WTC11 (cell line): ENCODE measurements at regions not wholly inside any gene's neighbourhood (a gene's known extent, or its start where the extent isn't known, plus 50 kb on each side); places are given as distances from the start of the nearest gene placed in this dataset.
A peak's percentile ranks its signal among the peaks of the same experiment; 100 is the strongest.

ENCODE experiments used
- ATAC-seq: fragments of 200-7000 bp; cut with Tn5 transposase; 2 replicates; pipeline ENCODE4 v1.10.0; 2021; ENCODE audit warnings: mild to moderate bottlenecking, moderate library complexity
- CTCF ChIA-PET: fragments of 300-600 bp; sonication (Branson Sonifier 250); formaldehyde crosslinking; loops from one replicate; lab custom pipeline; 2021; ENCODE audit warnings: antibody characterized with exemption; lab: Charles Lee
- POLR2A ChIA-PET: fragments of 350-600 bp; sonication (Branson Sonifier 250); formaldehyde crosslinking; loops from one replicate; lab custom pipeline; 2021; ENCODE audit warnings: antibody characterized with exemption; lab: Charles Lee
- DNase-seq: peaks from one replicate; pipeline ENCODE4 v3.0.0; 2021; ENCODE audit warnings: low spot score
- H3K27ac Mint-ChIP-seq: 2 replicates; pipeline ENCODE4 v1.8.0; 2021; ENCODE audit warnings: mixed read lengths
- H3K27me3 Mint-ChIP-seq: 2 replicates; pipeline ENCODE4 v1.8.0; 2021; ENCODE audit warnings: low read depth, mild to moderate bottlenecking, moderate library complexity, mixed read lengths
- H3K36me3 Mint-ChIP-seq: 2 replicates; pipeline ENCODE4 v1.8.0; 2021; ENCODE audit warnings: mixed read lengths
- H3K4me1 Mint-ChIP-seq: 2 replicates; pipeline ENCODE4 v1.8.0; 2022; ENCODE audit warnings: mixed read lengths
- H3K4me3 Mint-ChIP-seq: 2 replicates; pipeline ENCODE4 v1.8.0; 2021; ENCODE audit warnings: mild to moderate bottlenecking, moderate library complexity, mixed read lengths
- H3K9me3 Mint-ChIP-seq: 2 replicates; pipeline ENCODE4 v1.8.0; 2021; ENCODE audit warnings: mixed read lengths
- CBFB ChIP-seq: sonication (generic); formaldehyde crosslinking; IDR thresholded peaks from 2 replicates; pipeline ENCODE4 v1.8.1; 2022; ENCODE audit warnings: mild to moderate bottlenecking, low read depth, missing genetic modification reagents
- CREB1 ChIP-seq: sonication (generic); formaldehyde crosslinking; IDR thresholded peaks from 2 replicates; pipeline ENCODE4 v1.8.0; 2023; ENCODE audit warnings: mild to moderate bottlenecking, missing genetic modification reagents
- CREM ChIP-seq: sonication (generic); formaldehyde crosslinking; IDR thresholded peaks from 2 replicates; pipeline ENCODE4 v1.8.1; 2022; ENCODE audit warnings: mild to moderate bottlenecking, missing genetic modification reagents, moderate library complexity
- ELF4 ChIP-seq: sonication (generic); formaldehyde crosslinking; IDR thresholded peaks from 2 replicates; pipeline ENCODE4 v1.8.1; 2022; ENCODE audit warnings: low read depth, mild to moderate bottlenecking, moderate library complexity, missing genetic modification reagents
- FOXK1 ChIP-seq: sonication (generic); formaldehyde crosslinking; IDR thresholded peaks from 2 replicates; pipeline ENCODE4 v1.8.0; 2022; ENCODE audit warnings: mild to moderate bottlenecking, moderate library complexity, missing genetic modification reagents
- GTF2I ChIP-seq: fragments of 250-450 bp; sonication (Bioruptor Pico); conservative IDR thresholded peaks from 2 replicates; pipeline ENCODE4 v1.4.0; 2021; ENCODE audit warnings: mild to moderate bottlenecking
- NFATC4 ChIP-seq: fragments of 250-450 bp; sonication (Bioruptor Pico); IDR thresholded peaks from 2 replicates; pipeline ENCODE4 v1.9.0; 2021; ENCODE audit warnings: mild to moderate bottlenecking
- NFYB ChIP-seq: sonication (generic); formaldehyde crosslinking; conservative IDR thresholded peaks from 2 replicates; pipeline ENCODE4 v1.8.0; 2022; ENCODE audit warnings: low read depth, missing genetic modification reagents
- NR2C2 ChIP-seq: sonication (generic); formaldehyde crosslinking; IDR thresholded peaks from 2 replicates; pipeline ENCODE4 v1.8.0; 2022; ENCODE audit warnings: mild to moderate bottlenecking, missing genetic modification reagents
- OVOL2 ChIP-seq: fragments of 250-450 bp; sonication (Bioruptor Pico); IDR thresholded peaks from 2 replicates; pipeline ENCODE4 v1.9.0; 2021; ENCODE audit warnings: mild to moderate bottlenecking, borderline replicate concordance
- ZNF219 ChIP-seq: sonication (generic); formaldehyde crosslinking; IDR thresholded peaks from 2 replicates; pipeline ENCODE4 v1.8.0; 2023; ENCODE audit warnings: missing genetic modification reagents, mild to moderate bottlenecking, borderline replicate concordance
- ZNF263 ChIP-seq: sonication (generic); formaldehyde crosslinking; IDR thresholded peaks from 2 replicates; pipeline ENCODE4 v1.8.1; 2022; ENCODE audit warnings: low read depth, mild to moderate bottlenecking, moderate library complexity, missing genetic modification reagents
- ZNF317 ChIP-seq: sonication (generic); formaldehyde crosslinking; IDR thresholded peaks from 2 replicates; pipeline ENCODE4 v1.8.1; 2023; ENCODE audit warnings: low read depth, mild to moderate bottlenecking, moderate library complexity, missing genetic modification reagents, borderline replicate concordance
- TF ChIP-seq, protein P1 (sequence below): fragments of 250-450 bp; sonication (Bioruptor Pico); IDR thresholded peaks from 2 replicates; pipeline ENCODE4 v1.9.0; 2021; ENCODE audit warnings: moderate library complexity, mild to moderate bottlenecking, inconsistent platforms, borderline replicate concordance
- TF ChIP-seq, protein P2 (sequence below): fragments of 250-450 bp; sonication (Bioruptor Pico); IDR thresholded peaks from 2 replicates; pipeline ENCODE4 v2.1.2; 2022; ENCODE audit warnings: mild to moderate bottlenecking, moderate library complexity
- TF ChIP-seq, protein P3 (sequence below): fragments of 250-450 bp; sonication (Bioruptor Pico); IDR thresholded peaks from 2 replicates; pipeline ENCODE4 v1.9.0; 2021; ENCODE audit warnings: mild to moderate bottlenecking
- TF ChIP-seq, protein P4 (sequence below): sonication (generic); formaldehyde crosslinking; IDR thresholded peaks from 2 replicates; pipeline ENCODE4 v1.8.0; 2022; ENCODE audit warnings: mild to moderate bottlenecking, missing genetic modification reagents
- TF ChIP-seq, protein P5 (sequence below): fragments of 200-600 bp; IDR thresholded peaks from 2 replicates; pipeline ENCODE4 v1.8.0; 2022; ENCODE audit warnings: antibody characterized with exemption
- TF ChIP-seq, protein P6 (sequence below): sonication (generic); formaldehyde crosslinking; conservative IDR thresholded peaks from 2 replicates; pipeline ENCODE4 v1.8.1; 2022; ENCODE audit warnings: mild to moderate bottlenecking, missing genetic modification reagents
- TF ChIP-seq, protein P7 (sequence below): sonication (generic); formaldehyde crosslinking; IDR thresholded peaks from 2 replicates; pipeline ENCODE4 v1.8.1; 2022; ENCODE audit warnings: low read depth, missing genetic modification reagents, borderline replicate concordance
- TF ChIP-seq, protein P8 (sequence below): sonication (generic); formaldehyde crosslinking; IDR thresholded peaks from 2 replicates; pipeline ENCODE4 v1.8.1; 2023; ENCODE audit warnings: mild to moderate bottlenecking, missing genetic modification reagents, moderate library complexity

DNA sequence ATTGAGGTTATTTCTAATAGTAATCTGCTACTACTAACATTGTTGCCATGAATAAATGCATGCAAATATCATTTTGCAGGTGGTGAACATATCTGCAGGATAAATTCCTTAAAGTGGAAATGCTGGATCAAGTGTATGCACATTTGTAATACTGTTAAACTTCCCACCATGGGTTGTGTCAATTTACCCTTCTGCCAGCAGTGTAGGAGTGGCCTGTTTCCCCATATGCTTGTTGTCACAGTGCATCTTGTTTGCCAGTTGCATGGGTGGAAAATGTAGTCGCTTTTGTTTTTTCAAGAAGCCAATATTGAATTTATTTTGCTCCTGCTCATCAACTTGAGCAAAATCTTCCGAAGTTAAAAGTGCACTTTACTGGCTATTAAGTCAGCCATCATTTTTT is 139.0 kb upstream of the ACKR3 start:
- no peak for TF ChIP-seq ZNF317 (CRISPR knock-in tag)
- H3K27me3 Mint-ChIP-seq: peaks cover 5% of the 10 kb centered on the region; the same call in 1 of the 2 replicates
- H3K9me3 Mint-ChIP-seq: peaks cover 20% of the 10 kb centered on the region
- ChIA-PET POLR2A (no interaction called here), CTCF (no interaction called here)
- no peak for DNase-seq
- ATAC-seq: no peak
- H3K27ac Mint-ChIP-seq: no peak overlapping the region
- H3K4me1 Mint-ChIP-seq: peaks cover 18% of the 10 kb centered on the region
- no peaks in the 10 kb centered on the region for H3K36me3 Mint-ChIP-seq
- no peak overlapping the region for H3K4me3 Mint-ChIP-seq

DNA sequence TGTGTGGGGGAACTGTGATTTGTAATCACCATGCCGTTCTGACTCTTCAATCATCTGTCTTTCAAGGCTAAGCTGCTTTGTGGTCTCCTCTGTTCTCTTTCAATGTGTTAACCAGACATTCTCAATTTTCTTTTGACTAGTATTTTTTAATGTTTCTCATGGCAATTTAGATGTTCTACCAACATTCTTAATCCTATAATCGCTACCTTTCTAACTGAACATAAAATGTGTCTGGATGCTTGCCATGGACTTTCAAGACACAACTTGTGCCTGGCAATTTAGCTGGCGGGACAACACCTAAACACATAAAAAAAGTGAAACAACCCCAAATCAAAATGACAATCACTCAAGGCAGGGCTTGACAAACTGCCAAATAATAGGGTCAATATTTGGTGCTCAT is 135.0 kb upstream of the ACKR3 start:
- CTCF ChIA-PET: no interaction called here
- H3K27ac Mint-ChIP-seq: no peak overlapping the region
- DNase-seq (no peak), ATAC-seq (no peak)
- TF ChIP-seq, protein P1, sequence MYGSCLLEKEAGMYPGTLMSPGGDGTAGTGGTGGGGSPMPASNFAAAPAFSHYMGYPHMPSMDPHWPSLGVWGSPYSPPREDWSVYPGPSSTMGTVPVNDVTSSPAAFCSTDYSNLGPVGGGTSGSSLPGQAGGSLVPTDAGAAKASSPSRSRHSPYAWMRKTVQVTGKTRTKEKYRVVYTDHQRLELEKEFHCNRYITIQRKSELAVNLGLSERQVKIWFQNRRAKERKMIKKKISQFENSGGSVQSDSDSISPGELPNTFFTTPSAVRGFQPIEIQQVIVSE (CRISPR knock-in tag): no peak
- TF ChIP-seq GTF2I (CRISPR knock-in tag) (no peak), NR2C2 (CRISPR knock-in tag) (no peak), CREM (CRISPR knock-in tag) (no peak), ZNF219 (CRISPR knock-in tag) (no peak), FOXK1 (CRISPR knock-in tag) (no peak), NFYB (CRISPR knock-in tag) (no peak)
- TF ChIP-seq, protein P2, sequence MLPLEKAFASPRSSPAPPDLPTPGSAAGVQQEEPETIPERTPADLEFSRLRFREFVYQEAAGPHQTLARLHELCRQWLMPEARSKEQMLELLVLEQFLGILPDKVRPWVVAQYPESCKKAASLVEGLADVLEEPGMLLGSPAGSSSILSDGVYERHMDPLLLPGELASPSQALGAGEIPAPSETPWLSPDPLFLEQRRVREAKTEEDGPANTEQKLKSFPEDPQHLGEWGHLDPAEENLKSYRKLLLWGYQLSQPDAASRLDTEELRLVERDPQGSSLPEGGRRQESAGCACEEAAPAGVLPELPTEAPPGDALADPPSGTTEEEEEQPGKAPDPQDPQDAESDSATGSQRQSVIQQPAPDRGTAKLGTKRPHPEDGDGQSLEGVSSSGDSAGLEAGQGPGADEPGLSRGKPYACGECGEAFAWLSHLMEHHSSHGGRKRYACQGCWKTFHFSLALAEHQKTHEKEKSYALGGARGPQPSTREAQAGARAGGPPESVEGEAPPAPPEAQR (CRISPR knock-in tag): no peak
- H3K36me3 Mint-ChIP-seq: no peaks in the 10 kb centered on the region
- peaks cover 15% of the 10 kb centered on the region for H3K4me1 Mint-ChIP-seq
- POLR2A ChIA-PET: interaction anchor here (1.4 kb wide), 1 partner anchor 18 kb away, joined by 3 read pairs; no protein-coding TSS in a partner anchor
- no peak overlapping the region for H3K4me3 Mint-ChIP-seq
- H3K27me3 Mint-ChIP-seq: peaks cover 2% of the 10 kb centered on the region; the same call in 1 of the 2 replicates
- peaks cover 8% of the 10 kb centered on the region for H3K9me3 Mint-ChIP-seq

DNA sequence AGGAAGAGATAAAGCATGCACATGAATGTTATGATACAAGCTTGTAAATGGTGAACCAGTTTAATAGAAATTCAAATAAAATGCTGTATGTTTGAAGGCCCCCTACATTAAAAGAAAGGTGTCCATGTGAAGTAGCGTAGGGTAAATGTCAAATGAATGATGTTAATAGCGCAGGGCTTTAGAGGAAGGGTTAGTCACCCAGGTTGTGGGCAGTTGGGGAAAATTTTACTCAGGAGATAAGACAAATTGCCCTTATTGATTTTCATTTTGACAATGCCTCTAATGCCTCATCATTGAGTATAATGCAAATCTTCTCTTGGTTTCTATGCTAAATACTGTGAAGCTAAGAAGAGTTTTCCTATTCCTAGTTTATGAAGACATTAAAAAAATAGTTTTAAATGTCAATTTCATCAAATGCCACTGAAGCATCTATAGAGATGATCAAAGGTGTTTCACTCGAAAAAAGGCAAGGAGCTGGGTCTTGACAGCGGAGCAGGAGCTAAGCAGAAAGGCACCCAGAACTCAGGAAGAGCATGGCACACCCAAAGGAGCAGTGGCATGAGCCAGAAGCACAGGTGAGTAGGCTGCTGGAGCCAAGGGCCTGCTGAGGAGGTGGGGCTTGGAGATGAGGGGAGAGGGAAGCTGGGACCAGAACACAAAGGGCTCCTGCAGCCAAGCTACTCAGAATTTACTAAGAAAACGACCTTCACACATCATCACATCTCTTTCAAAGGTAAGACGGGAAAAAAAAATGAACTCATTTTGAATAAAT is 129.3 kb upstream of the ACKR3 start:
- no peaks in the 10 kb centered on the region for H3K36me3 Mint-ChIP-seq
- peaks cover 17% of the 10 kb centered on the region for H3K9me3 Mint-ChIP-seq
- H3K4me3 Mint-ChIP-seq: no peak overlapping the region
- peaks cover 2% of the 10 kb centered on the region; the same call in 1 of the 2 replicates for H3K27me3 Mint-ChIP-seq
- ATAC-seq (peak; percentile 43), DNase-seq (no peak)
- H3K27ac Mint-ChIP-seq: no peak overlapping the region
- TF ChIP-seq ELF4 (CRISPR knock-in tag) (no peak), OVOL2 (CRISPR knock-in tag) (no peak), CREM (CRISPR knock-in tag) (no peak), ZNF263 (CRISPR knock-in tag) (no peak), NFATC4 (CRISPR knock-in tag) (no peak), CREB1 (CRISPR knock-in tag) (no peak), CBFB (CRISPR knock-in tag) (no peak)
- TF ChIP-seq, protein P3, sequence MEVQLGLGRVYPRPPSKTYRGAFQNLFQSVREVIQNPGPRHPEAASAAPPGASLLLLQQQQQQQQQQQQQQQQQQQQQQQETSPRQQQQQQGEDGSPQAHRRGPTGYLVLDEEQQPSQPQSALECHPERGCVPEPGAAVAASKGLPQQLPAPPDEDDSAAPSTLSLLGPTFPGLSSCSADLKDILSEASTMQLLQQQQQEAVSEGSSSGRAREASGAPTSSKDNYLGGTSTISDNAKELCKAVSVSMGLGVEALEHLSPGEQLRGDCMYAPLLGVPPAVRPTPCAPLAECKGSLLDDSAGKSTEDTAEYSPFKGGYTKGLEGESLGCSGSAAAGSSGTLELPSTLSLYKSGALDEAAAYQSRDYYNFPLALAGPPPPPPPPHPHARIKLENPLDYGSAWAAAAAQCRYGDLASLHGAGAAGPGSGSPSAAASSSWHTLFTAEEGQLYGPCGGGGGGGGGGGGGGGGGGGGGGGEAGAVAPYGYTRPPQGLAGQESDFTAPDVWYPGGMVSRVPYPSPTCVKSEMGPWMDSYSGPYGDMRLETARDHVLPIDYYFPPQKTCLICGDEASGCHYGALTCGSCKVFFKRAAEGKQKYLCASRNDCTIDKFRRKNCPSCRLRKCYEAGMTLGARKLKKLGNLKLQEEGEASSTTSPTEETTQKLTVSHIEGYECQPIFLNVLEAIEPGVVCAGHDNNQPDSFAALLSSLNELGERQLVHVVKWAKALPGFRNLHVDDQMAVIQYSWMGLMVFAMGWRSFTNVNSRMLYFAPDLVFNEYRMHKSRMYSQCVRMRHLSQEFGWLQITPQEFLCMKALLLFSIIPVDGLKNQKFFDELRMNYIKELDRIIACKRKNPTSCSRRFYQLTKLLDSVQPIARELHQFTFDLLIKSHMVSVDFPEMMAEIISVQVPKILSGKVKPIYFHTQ (CRISPR knock-in tag): no peak
- TF ChIP-seq, protein P4, sequence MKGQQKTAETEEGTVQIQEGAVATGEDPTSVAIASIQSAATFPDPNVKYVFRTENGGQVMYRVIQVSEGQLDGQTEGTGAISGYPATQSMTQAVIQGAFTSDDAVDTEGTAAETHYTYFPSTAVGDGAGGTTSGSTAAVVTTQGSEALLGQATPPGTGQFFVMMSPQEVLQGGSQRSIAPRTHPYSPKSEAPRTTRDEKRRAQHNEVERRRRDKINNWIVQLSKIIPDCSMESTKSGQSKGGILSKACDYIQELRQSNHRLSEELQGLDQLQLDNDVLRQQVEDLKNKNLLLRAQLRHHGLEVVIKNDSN (CRISPR knock-in tag): no peak
- TF ChIP-seq, protein P5, sequence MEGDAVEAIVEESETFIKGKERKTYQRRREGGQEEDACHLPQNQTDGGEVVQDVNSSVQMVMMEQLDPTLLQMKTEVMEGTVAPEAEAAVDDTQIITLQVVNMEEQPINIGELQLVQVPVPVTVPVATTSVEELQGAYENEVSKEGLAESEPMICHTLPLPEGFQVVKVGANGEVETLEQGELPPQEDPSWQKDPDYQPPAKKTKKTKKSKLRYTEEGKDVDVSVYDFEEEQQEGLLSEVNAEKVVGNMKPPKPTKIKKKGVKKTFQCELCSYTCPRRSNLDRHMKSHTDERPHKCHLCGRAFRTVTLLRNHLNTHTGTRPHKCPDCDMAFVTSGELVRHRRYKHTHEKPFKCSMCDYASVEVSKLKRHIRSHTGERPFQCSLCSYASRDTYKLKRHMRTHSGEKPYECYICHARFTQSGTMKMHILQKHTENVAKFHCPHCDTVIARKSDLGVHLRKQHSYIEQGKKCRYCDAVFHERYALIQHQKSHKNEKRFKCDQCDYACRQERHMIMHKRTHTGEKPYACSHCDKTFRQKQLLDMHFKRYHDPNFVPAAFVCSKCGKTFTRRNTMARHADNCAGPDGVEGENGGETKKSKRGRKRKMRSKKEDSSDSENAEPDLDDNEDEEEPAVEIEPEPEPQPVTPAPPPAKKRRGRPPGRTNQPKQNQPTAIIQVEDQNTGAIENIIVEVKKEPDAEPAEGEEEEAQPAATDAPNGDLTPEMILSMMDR: no peak
- TF ChIP-seq, protein P6, sequence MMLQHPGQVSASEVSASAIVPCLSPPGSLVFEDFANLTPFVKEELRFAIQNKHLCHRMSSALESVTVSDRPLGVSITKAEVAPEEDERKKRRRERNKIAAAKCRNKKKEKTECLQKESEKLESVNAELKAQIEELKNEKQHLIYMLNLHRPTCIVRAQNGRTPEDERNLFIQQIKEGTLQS (CRISPR knock-in tag): no peak
- TF ChIP-seq, protein P7, sequence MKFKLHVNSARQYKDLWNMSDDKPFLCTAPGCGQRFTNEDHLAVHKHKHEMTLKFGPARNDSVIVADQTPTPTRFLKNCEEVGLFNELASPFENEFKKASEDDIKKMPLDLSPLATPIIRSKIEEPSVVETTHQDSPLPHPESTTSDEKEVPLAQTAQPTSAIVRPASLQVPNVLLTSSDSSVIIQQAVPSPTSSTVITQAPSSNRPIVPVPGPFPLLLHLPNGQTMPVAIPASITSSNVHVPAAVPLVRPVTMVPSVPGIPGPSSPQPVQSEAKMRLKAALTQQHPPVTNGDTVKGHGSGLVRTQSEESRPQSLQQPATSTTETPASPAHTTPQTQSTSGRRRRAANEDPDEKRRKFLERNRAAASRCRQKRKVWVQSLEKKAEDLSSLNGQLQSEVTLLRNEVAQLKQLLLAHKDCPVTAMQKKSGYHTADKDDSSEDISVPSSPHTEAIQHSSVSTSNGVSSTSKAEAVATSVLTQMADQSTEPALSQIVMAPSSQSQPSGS (CRISPR knock-in tag): no peak
- TF ChIP-seq, protein P8, sequence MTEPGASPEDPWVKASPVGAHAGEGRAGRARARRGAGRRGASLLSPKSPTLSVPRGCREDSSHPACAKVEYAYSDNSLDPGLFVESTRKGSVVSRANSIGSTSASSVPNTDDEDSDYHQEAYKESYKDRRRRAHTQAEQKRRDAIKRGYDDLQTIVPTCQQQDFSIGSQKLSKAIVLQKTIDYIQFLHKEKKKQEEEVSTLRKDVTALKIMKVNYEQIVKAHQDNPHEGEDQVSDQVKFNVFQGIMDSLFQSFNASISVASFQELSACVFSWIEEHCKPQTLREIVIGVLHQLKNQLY (CRISPR knock-in tag): no peak
- H3K4me1 Mint-ChIP-seq: peaks cover 12% of the 10 kb centered on the region
- POLR2A ChIA-PET: no interaction called here
- CTCF ChIA-PET: no interaction called here
